ENCODE measurements at regions not wholly inside any gene's neighbourhood (a gene's known extent, or its start where the extent isn't known, plus 50 kb on each side); places are given as distances from the start of the nearest gene placed in this dataset.

DNA sequence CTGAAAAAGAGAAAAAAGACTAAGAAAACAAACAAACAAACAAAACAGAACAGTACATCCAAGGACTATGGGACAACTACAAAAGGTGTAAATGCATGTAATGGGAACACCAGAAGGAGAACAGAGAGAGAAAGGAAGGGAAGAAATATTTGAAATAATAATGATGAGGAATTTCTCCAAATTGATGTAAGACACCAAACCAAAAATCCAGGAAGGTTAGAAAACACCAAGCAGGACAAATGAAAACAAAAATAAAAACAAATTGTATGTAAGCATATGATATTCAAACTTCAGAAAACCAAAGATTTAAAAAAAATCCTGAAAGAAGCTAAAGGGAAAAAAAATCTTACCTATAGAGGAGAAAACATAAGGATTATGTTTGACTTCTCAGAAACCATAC lies 125.9 kb upstream of the ACTBL2 start:
- no peaks in the 10 kb centered on the region for H4K20me1 ChIP-seq (ENCODE audit: insufficient read depth, low read length)
- H2AFZ ChIP-seq (ENCODE audit: low read length): no peak overlapping the region
- no peaks in the 10 kb centered on the region for H3K9me3 ChIP-seq (ENCODE audit: low read length)
- no peak overlapping the region for H3K4me2 ChIP-seq (ENCODE audit: low read length)
- H3K27ac ChIP-seq (ENCODE audit: low read depth, low read length, poor library complexity, severe bottlenecking): no peak overlapping the region
- H3K79me2 ChIP-seq (ENCODE audit: insufficient read depth, low read length): no peaks in the 10 kb centered on the region
- TF ChIP-seq EZH2 (IDR thresholded peaks at IDR 0.05; ENCODE audit: borderline replicate concordance, low read length): no peak
- TF ChIP-seq CTCF (IDR thresholded peaks at IDR 0.05; ENCODE audit: low read length): no peak
- H3K4me3 ChIP-seq (ENCODE audit: low read depth, low read length, poor library complexity, severe bottlenecking): no peak overlapping the region
- no peaks in the 10 kb centered on the region for H3K4me1 ChIP-seq (ENCODE audit: insufficient read depth, low read length, severe bottlenecking)
- no peaks in the 10 kb centered on the region; the same call in 1 of the 2 replicates for H3K9me2 ChIP-seq (ENCODE audit: low read depth, low read length)
- H3K36me3 ChIP-seq (ENCODE audit: insufficient read depth, low read length): no peaks in the 10 kb centered on the region
- no peaks in the 10 kb centered on the region for H3K27me3 ChIP-seq (ENCODE audit: insufficient read depth, low read length)
- no peaks in the 10 kb centered on the region for H3F3A ChIP-seq (ENCODE audit: insufficient read depth, low read length)
- H3K9ac ChIP-seq (ENCODE audit: low read length): no peak overlapping the region

GRCh38 chr5:57601996-57602395 lies 119.4 kb upstream of the ACTBL2 start:
- Histone ChIP-seq H3K4me3 (ENCODE audit: low read depth, low read length, poor library complexity, severe bottlenecking) (no peak overlapping the region), H3K4me2 (ENCODE audit: low read length) (no peak overlapping the region), H4K20me1 (ENCODE audit: insufficient read depth, low read length) (no peaks in the 10 kb centered on the region), H3F3A (ENCODE audit: insufficient read depth, low read length) (no peaks in the 10 kb centered on the region), H3K27me3 (ENCODE audit: insufficient read depth, low read length) (no peaks in the 10 kb centered on the region), H3K36me3 (ENCODE audit: insufficient read depth, low read length) (no peaks in the 10 kb centered on the region), H2AFZ (ENCODE audit: low read length) (no peak overlapping the region), H3K27ac (ENCODE audit: low read depth, low read length, poor library complexity, severe bottlenecking) (no peak overlapping the region), H3K9me2 (ENCODE audit: low read depth, low read length) (no peaks in the 10 kb centered on the region), H3K79me2 (ENCODE audit: insufficient read depth, low read length) (no peaks in the 10 kb centered on the region), H3K4me1 (ENCODE audit: insufficient read depth, low read length, severe bottlenecking) (no peaks in the 10 kb centered on the region), H3K9ac (ENCODE audit: low read length) (no peak overlapping the region), H3K9me3 (ENCODE audit: low read length) (no peaks in the 10 kb centered on the region)
- TF ChIP-seq EZH2 (IDR thresholded peaks at IDR 0.05; ENCODE audit: borderline replicate concordance, low read length) (no peak), CTCF (IDR thresholded peaks at IDR 0.05; ENCODE audit: low read length) (no peak)

- H4K20me1 ChIP-seq (ENCODE audit: insufficient read depth, low read length): no peaks in the 10 kb centered on the region
- H3K9me3 ChIP-seq (ENCODE audit: low read length): no peaks in the 10 kb centered on the region
- no peaks in the 10 kb centered on the region for H3K9me2 ChIP-seq (ENCODE audit: low read depth, low read length)
- no peak overlapping the region for H2AFZ ChIP-seq (ENCODE audit: low read length)
- TF ChIP-seq EZH2 (IDR thresholded peaks at IDR 0.05; ENCODE audit: borderline replicate concordance, low read length): no peak
- TF ChIP-seq CTCF (IDR thresholded peaks at IDR 0.05; ENCODE audit: low read length): no peak
- no peaks in the 10 kb centered on the region for H3K79me2 ChIP-seq (ENCODE audit: insufficient read depth, low read length)
- H3K4me1 ChIP-seq (ENCODE audit: insufficient read depth, low read length, severe bottlenecking): no peaks in the 10 kb centered on the region
- no peak overlapping the region for H3K9ac ChIP-seq (ENCODE audit: low read length)
- no peak overlapping the region for H3K27ac ChIP-seq (ENCODE audit: low read depth, low read length, poor library complexity, severe bottlenecking)
- no peak overlapping the region for H3K4me3 ChIP-seq (ENCODE audit: low read depth, low read length, poor library complexity, severe bottlenecking)
- no peaks in the 10 kb centered on the region for H3F3A ChIP-seq (ENCODE audit: insufficient read depth, low read length)
- H3K36me3 ChIP-seq (ENCODE audit: insufficient read depth, low read length): no peaks in the 10 kb centered on the region
- H3K27me3 ChIP-seq (ENCODE audit: insufficient read depth, low read length): no peaks in the 10 kb centered on the region
- H3K4me2 ChIP-seq (ENCODE audit: low read length): no peak overlapping the region
Measured at GRCh38 chr5:57600321-57600720, 117.7 kb upstream of the ACTBL2 start.
